K562 (cell line): ENCODE measurements at regions not wholly inside any gene's neighbourhood (a gene's known extent, or its start where the extent isn't known, plus 50 kb on each side); places are given as distances from the start of the nearest gene placed in this dataset.

Experiments
- ATAC-seq: fragments of 200-7000 bp; cut with Tn5 transposase; 3 replicates; pipeline ENCODE4 v1.9.1; 2020; ENCODE audit warnings: moderate library complexity
- BruUV-seq: library from RNA; stranded (reverse); fragments of 400-500 nt; replicated peaks from 2 replicates; lab custom pipeline; 2021; lab: Mats Ljungman, UMichigan
- CTCF ChIA-PET: fragments of 300-600 bp; formaldehyde crosslinking; extraction: SDS; loops from one replicate; lab custom pipeline; 2021; ENCODE audit warnings: low intra/inter-chr PET ratio; lab: Yijun Ruan, JAX
- POLR2A ChIA-PET: fragments of 300-600, 350-650 bp; sonication (Branson Sonifier 250); formaldehyde crosslinking; extraction: SDS; loops from one replicate; lab custom pipeline; 2021; ENCODE audit warnings: antibody characterized with exemption, inconsistent platforms; lab: Yijun Ruan, JAX
- DNase-seq, 4 experiments: peaks; one replicate each; pipeline versions ENCODE4 v3.0.0 to v3.0.0-alpha.2; 2011 to 2018; ENCODE audit warnings: low spot score in 3 of 4, mixed read lengths in 3 of 4; ENCODE audit errors: extremely low read depth in 1 of 4
- FAIRE-seq: peaks from 2 replicates; lab custom pipeline; 2011; peaks lifted over from hg19 to GRCh38; lab: Jason Lieb, UNC
- H2AFZ ChIP-seq: 2 replicates; pipeline ENCODE4 v1.6.0; 2011; ENCODE audit warnings: low read depth, low read length, control low read depth, inconsistent platforms
- H3K27ac ChIP-seq: fragments of 200-600 bp; 3 replicates; pipeline ENCODE4 v1.8.0; 2011; ENCODE audit warnings: low read depth, mild to moderate bottlenecking, control low read depth, inconsistent platforms, low read length, moderate library complexity, mixed read lengths; ENCODE audit errors: extremely low read depth
- H3K27me3 ChIP-seq, 2 experiments: fragments of 300-600 bp in 1 of 2; 2 replicates in 1 of 2; 3 replicates in 1 of 2; pipeline versions ENCODE4 v1.6.0 to v1.8.0; 2011; ENCODE audit warnings: inconsistent platforms in 2 of 2, low read length in 2 of 2, mild to moderate bottlenecking in 1 of 2, mixed read lengths in 1 of 2, moderate library complexity in 1 of 2; ENCODE audit not compliant: control insufficient read depth in 2 of 2, insufficient read depth in 2 of 2
- H3K36me3 ChIP-seq: fragments of 300-600 bp; 3 replicates; pipeline ENCODE4 v1.8.0; 2011; ENCODE audit warnings: mild to moderate bottlenecking, low read length, inconsistent platforms; ENCODE audit not compliant: control insufficient read depth, insufficient read depth
- H3K4me1 ChIP-seq, 2 experiments: fragments of 200-600 bp in 1 of 2; replicated peaks in 1 of 2; 2 replicates in 1 of 2; 3 replicates in 1 of 2; pipeline versions ENCODE4 v1.5.1 to v1.8.0; 2011; ENCODE audit warnings: inconsistent platforms in 2 of 2, low read length in 2 of 2, mild to moderate bottlenecking in 1 of 2, mixed read lengths in 1 of 2, moderate library complexity in 1 of 2; ENCODE audit not compliant: control insufficient read depth in 2 of 2, insufficient read depth in 2 of 2
- H3K4me2 ChIP-seq: 2 replicates; pipeline ENCODE4 v1.6.1; 2011; ENCODE audit warnings: low read length, control low read depth, inconsistent platforms, mixed read lengths; ENCODE audit not compliant: insufficient read depth
- H3K4me3 ChIP-seq: fragments of 200-600 bp; sonication (generic), shearing (Covaris generic); 2 replicates; pipeline ENCODE4 v1.5.1; 2016; ENCODE audit warnings: control low read depth, inconsistent platforms
- H3K79me2 ChIP-seq: fragments of 200-600 bp; 3 replicates; pipeline ENCODE4 v1.8.0; 2011; ENCODE audit warnings: low read length, inconsistent platforms; ENCODE audit not compliant: control insufficient read depth, insufficient read depth
- H3K9ac ChIP-seq, 2 experiments: 2 replicates each; pipeline versions ENCODE4 v1.6.0 to v1.6.1; 2011; ENCODE audit warnings: low read depth in 2 of 2, low read length in 2 of 2, control low read depth in 1 of 2, inconsistent platforms in 1 of 2, mild to moderate bottlenecking in 1 of 2, mixed read lengths in 1 of 2; ENCODE audit not compliant: insufficient read depth in 1 of 2
- H3K9me1 ChIP-seq: one replicate; pipeline ENCODE4 v1.6.0; 2011; ENCODE audit warnings: inconsistent platforms, mild to moderate bottlenecking, low read length, moderate library complexity; ENCODE audit not compliant: control insufficient read depth, insufficient read depth
- H3K9me3 ChIP-seq: replicated peaks from 2 replicates; pipeline ENCODE4 v1.5.1; 2011; ENCODE audit warnings: low read depth, low read length, inconsistent platforms; ENCODE audit not compliant: control insufficient read depth, insufficient read depth
- H4K20me1 ChIP-seq: replicated peaks from 2 replicates; pipeline ENCODE4 v1.6.1; 2011; ENCODE audit warnings: low read length, inconsistent platforms, mixed read lengths; ENCODE audit not compliant: control insufficient read depth, insufficient read depth
- ARID1B ChIP-seq: fragments of 450-650 bp; IDR thresholded peaks from 2 replicates; pipeline ENCODE4 v1.6.1; 2016; ENCODE audit warnings: antibody characterized with exemption, mild to moderate bottlenecking, inconsistent platforms
- CXXC5 ChIP-seq: fragments of 250-450 bp; sonication (Bioruptor Pico); IDR thresholded peaks from 2 replicates; pipeline ENCODE4 v1.8.0; 2022; ENCODE audit warnings: inconsistent platforms, mild to moderate bottlenecking, moderate library complexity
- EHMT2 ChIP-seq: fragments of 450-650 bp; IDR thresholded peaks from 2 replicates; pipeline ENCODE4 v1.6.1; 2018; ENCODE audit warnings: antibody characterized with exemption
- EP400 ChIP-seq: fragments of 450-650 bp; IDR thresholded peaks from 2 replicates; pipeline ENCODE4 v1.6.1; 2017; ENCODE audit warnings: antibody characterized with exemption, mild to moderate bottlenecking, moderate library complexity
- ID3 ChIP-seq, 2 experiments: fragments of 250-450 bp in 1 of 2; fragments of 450-650 bp in 1 of 2; sonication (Bioruptor Pico) in 1 of 2; IDR thresholded peaks; 2 replicates each; pipeline versions ENCODE4 v1.6.1 to v1.8.0; 2016 to 2021; ENCODE audit warnings: mild to moderate bottlenecking in 2 of 2, moderate library complexity in 2 of 2, missing compliant biosample characterization in 1 of 2, missing genetic modification characterization in 1 of 2
- KLF1 ChIP-seq: fragments of 450-650 bp; IDR thresholded peaks from 2 replicates; pipeline ENCODE4 v1.6.1; 2016; ENCODE audit warnings: missing genetic modification characterization, missing compliant biosample characterization
- KLF6 ChIP-seq: fragments of 250-450 bp; sonication (Bioruptor Pico); IDR thresholded peaks from 2 replicates; pipeline ENCODE4 v1.4.0; 2020; ENCODE audit warnings: mild to moderate bottlenecking, moderate library complexity, borderline replicate concordance
- MECOM ChIP-seq: fragments of 250-450 bp; sonication (Bioruptor Pico); IDR thresholded peaks from 2 replicates; pipeline ENCODE4 v1.8.0; 2022; ENCODE audit warnings: inconsistent platforms
- NELFE ChIP-seq: IDR thresholded peaks from 2 replicates; pipeline ENCODE4 v1.6.1; 2011; ENCODE audit warnings: mild to moderate bottlenecking; ENCODE audit not compliant: insufficient read depth, insufficient read length
- NR2C2 ChIP-seq, 2 experiments: fragments of 200-800 bp in 1 of 2; sonication (Bioruptor generic) in 1 of 2; sonication (generic) in 1 of 2; formaldehyde crosslinking in 1 of 2; IDR thresholded peaks; 2 replicates each; pipeline versions ENCODE4 v1.6.1 to v1.8.0; 2016 to 2022; ENCODE audit warnings: mild to moderate bottlenecking in 1 of 2, missing compliant biosample characterization in 1 of 2, missing genetic modification characterization in 1 of 2, missing genetic modification reagents in 1 of 2
- RBM17 ChIP-seq: fragments of 200-400 bp; formaldehyde crosslinking; IDR thresholded peaks from 2 replicates; pipeline ENCODE4 v1.6.1; 2017; ENCODE audit warnings: low read depth, mild to moderate bottlenecking, low read length, borderline replicate concordance
- SLC30A9 ChIP-seq: fragments of 250-450 bp; sonication (Bioruptor Pico); IDR thresholded peaks from 2 replicates; pipeline ENCODE4 v1.8.0; 2022; ENCODE audit warnings: mild to moderate bottlenecking, moderate library complexity
- SMAD2 ChIP-seq: fragments of 150-350 bp; IDR thresholded peaks from 2 replicates; pipeline ENCODE4 v1.6.1; 2014; ENCODE audit warnings: low read depth, mild to moderate bottlenecking, low read length
- STAT5A ChIP-seq: IDR thresholded peaks from 2 replicates; pipeline ENCODE4 v1.6.1; 2012; ENCODE audit warnings: low read length, inconsistent platforms, borderline replicate concordance
- ZBTB49 ChIP-seq: sonication (generic); formaldehyde crosslinking; IDR thresholded peaks from 2 replicates; pipeline ENCODE4 v1.8.0; 2022; ENCODE audit warnings: missing genetic modification reagents, mild to moderate bottlenecking, borderline replicate concordance
- ZBTB8A ChIP-seq: fragments of 450-650 bp; IDR thresholded peaks from 2 replicates; pipeline ENCODE4 v1.6.1; 2018; ENCODE audit warnings: mild to moderate bottlenecking, moderate library complexity; ENCODE audit not compliant: partially characterized antibody
- ZC3H4 ChIP-seq: sonication (generic); formaldehyde crosslinking; IDR thresholded peaks from 2 replicates; pipeline ENCODE4 v1.9.0; 2021; ENCODE audit warnings: missing genetic modification reagents, borderline replicate concordance
- ZNF280A ChIP-seq: fragments of 450-650 bp; IDR thresholded peaks from 2 replicates; pipeline ENCODE4 v1.6.1; 2018; ENCODE audit warnings: mild to moderate bottlenecking, low read depth; ENCODE audit not compliant: partially characterized antibody
- ZNF436 ChIP-seq: fragments of 250-450, 450-650 bp; sonication (Bioruptor Pico); formaldehyde crosslinking; IDR thresholded peaks from 2 replicates; pipeline ENCODE4 v1.7.0; 2020; ENCODE audit warnings: mild to moderate bottlenecking
- WGBS: fragments of 100-300 bp; shearing (Covaris generic); methylation state at CpG from one replicate; pipeline ENCODE4 v1.1.6; 2016; ENCODE audit warnings: low coverage, mixed read lengths; ENCODE audit not compliant: insufficient coverage; ENCODE audit errors: missing lambda C conversion rate; 5-methylcytosine and 5-hydroxymethylcytosine counted together
- in situ Hi-C: fragments of 300-500 bp; cut with MboI; formaldehyde crosslinking; loops from 4 replicates; pipeline ENCODE4 v1.15.0; 2018; ENCODE audit warnings: inconsistent platforms, mixed read lengths
- intact Hi-C: fragments of 100-400 bp; cut with micrococcal nuclease; formaldehyde crosslinking; loops from 2 replicates; pipeline ENCODE4 v1.14.2; 2022

GRCh38 chr11:119511614-119512306 is 88.8 kb upstream of the THY1 start:
- Histone ChIP-seq H3K36me3 (no peaks in the 10 kb centered on the region), H3K4me3 (no peak overlapping the region), H3K4me2 (no peak overlapping the region), H3K4me1 (no peaks in the 10 kb centered on the region), H4K20me1 (peaks cover 10% of the 10 kb centered on the region; the same call in 1 of the 2 replicates), H3K9me1 (no peaks in the 10 kb centered on the region), H3K27ac (no peak overlapping the region), H3K9me3 (no peaks in the 10 kb centered on the region), H3K9ac (no peak overlapping the region), H3K27me3 (peaks cover 19 to 45% of the 10 kb centered on the region in 2 experiments; a peak in 3 of 5 replicates), H2AFZ (no peak overlapping the region), H3K79me2 (no peaks in the 10 kb centered on the region)
- in situ Hi-C loops = no loop called here
- no TSS peak for BruUV-seq
- no peak for ATAC-seq
- no peak for FAIRE-seq
- CTCF ChIA-PET = no interaction called here
- intact Hi-C loops = no loop called here
- WGBS = under 1% methylated on average over 11 of the region's 12 CpGs
- POLR2A ChIA-PET = interaction anchor here (1.4 kb wide), 1 partner anchor 31 kb away, joined by 3 read pairs; no protein-coding TSS in a partner anchor
- no peak for DNase-seq
- TF ChIP-seq ZNF280A = no peak
- no peak for TF ChIP-seq CXXC5 (CRISPR knock-in tag)
- no peak for TF ChIP-seq ZNF436 (CRISPR knock-in tag)
- TF ChIP-seq ARID1B = no peak
- no peak for TF ChIP-seq ZC3H4
- no peak for TF ChIP-seq KLF1 (tag)
- TF ChIP-seq NR2C2 (CRISPR knock-in tag; IDR thresholded peaks at IDR 0.05) = no peak
- TF ChIP-seq NR2C2 (tag; IDR thresholded peaks at IDR 0.05) = no peak
- TF ChIP-seq MECOM (CRISPR knock-in tag) = no peak
- TF ChIP-seq NELFE = no peak
- TF ChIP-seq EHMT2 = no peak
- TF ChIP-seq SMAD2 = no peak
- TF ChIP-seq ZBTB49 (CRISPR knock-in tag) = no peak
- TF ChIP-seq RBM17 = no peak
- no peak for TF ChIP-seq KLF6 (CRISPR knock-in tag)
- TF ChIP-seq SLC30A9 (CRISPR knock-in tag) = no peak
- no peak for TF ChIP-seq ID3 (CRISPR knock-in tag; IDR thresholded peaks at IDR 0.05)
- no peak for TF ChIP-seq ID3 (tag; IDR thresholded peaks at IDR 0.05)
- no peak for TF ChIP-seq EP400
- no peak for TF ChIP-seq STAT5A
- TF ChIP-seq ZBTB8A = no peak
